GM12872 (cell line): ENCODE measurements at regions not wholly inside any gene's neighbourhood (a gene's known extent, or its start where the extent isn't known, plus 50 kb on each side); places are given as distances from the start of the nearest gene placed in this dataset.

Source experiments
- CTCF ChIP-seq: IDR thresholded peaks from 3 replicates; pipeline ENCODE4 v1.5.1; 2011; ENCODE audit warnings: low read depth, mild to moderate bottlenecking, low read length, moderate library complexity; ENCODE audit not compliant: insufficient read depth

- TF ChIP-seq CTCF: no peak
Observed at GRCh38 chr10:10903620-10904019, 114.1 kb upstream of the CELF2 start.

- TF ChIP-seq CTCF: no peak
Observed at GRCh38 chr10:10910634-10911033, 107.0 kb upstream of the CELF2 start.

GRCh38 chr10:10911035-10911434, 106.6 kb upstream of the CELF2 start:
- no peak for TF ChIP-seq CTCF

- no peak for TF ChIP-seq CTCF
Observed at GRCh38 chr10:10911471-10911921, 106.2 kb upstream of the CELF2 start.

GRCh38 chr10:10914144-10914543, 103.5 kb upstream of the CELF2 start:
- TF ChIP-seq CTCF: no peak

- TF ChIP-seq CTCF: no peak
Observed at GRCh38 chr10:10915215-10915614, 102.5 kb upstream of the CELF2 start.

GRCh38 chr10:10917031-10917430, 100.6 kb upstream of the CELF2 start:
- TF ChIP-seq CTCF: no peak

GRCh38 chr10:10919976-10920375, 97.7 kb upstream of the CELF2 start:
- TF ChIP-seq CTCF: no peak
